ENCODE measurements at regions not wholly inside any gene's neighbourhood (a gene's known extent, or its start where the extent isn't known, plus 50 kb on each side); places are given as distances from the start of the nearest gene placed in this dataset.
"Not testable (repeated sequence)": the region's sequence is repeated elsewhere in the genome, so short reads cannot be mapped to it uniquely, and the experiment has no call there.

- DNase-seq (ENCODE audit: low spot score), result no peak
Observed at GRCh38 chr6:71603021-71603420, 283.3 kb upstream of the RIMS1 start.

- no peak for DNase-seq (ENCODE audit: low spot score)
Observed at GRCh38 chr6:71608646-71609045, 277.7 kb upstream of the RIMS1 start.

- no peak for DNase-seq (ENCODE audit: low spot score)
Observed at GRCh38 chr6:71619836-71620235, 266.5 kb upstream of the RIMS1 start.

GRCh38 chr6:71621918-71622519 is 264.3 kb upstream of the RIMS1 start:
- no peak for DNase-seq (ENCODE audit: low spot score)

- no peak for DNase-seq (ENCODE audit: low spot score)
Observed at GRCh38 chr6:71642120-71642519, 244.2 kb upstream of the RIMS1 start.

- DNase-seq (ENCODE audit: low spot score), result no peak
Observed at GRCh38 chr6:71642793-71643192, 243.6 kb upstream of the RIMS1 start.

GRCh38 chr6:71645299-71645698 is 241.1 kb upstream of the RIMS1 start:
- no peak for DNase-seq (ENCODE audit: low spot score)

- no peak for DNase-seq (ENCODE audit: low spot score)
Observed at GRCh38 chr6:71649915-71650314, 236.4 kb upstream of the RIMS1 start.

- no peak for DNase-seq (ENCODE audit: low spot score)
Observed at GRCh38 chr6:71651636-71652035, 234.7 kb upstream of the RIMS1 start.

- DNase-seq (ENCODE audit: low spot score), result no peak
Observed at GRCh38 chr6:71656121-71656520, 230.2 kb upstream of the RIMS1 start.

- DNase-seq (ENCODE audit: low spot score), result no peak
Observed at GRCh38 chr6:71665931-71666330, 220.4 kb upstream of the RIMS1 start.

- DNase-seq (ENCODE audit: low spot score), result no peak
Observed at GRCh38 chr6:71672876-71673275, 213.5 kb upstream of the RIMS1 start.

GRCh38 chr6:71675386-71675785 is 211.0 kb upstream of the RIMS1 start:
- peak; percentile 7 for DNase-seq (ENCODE audit: low spot score)

GRCh38 chr6:71676298-71676697 is 210.1 kb upstream of the RIMS1 start:
- no peak for DNase-seq (ENCODE audit: low spot score)

- DNase-seq (ENCODE audit: low spot score), result no peak
Observed at GRCh38 chr6:71678091-71678490, 208.3 kb upstream of the RIMS1 start.

GRCh38 chr6:71681234-71681867 is 205.0 kb upstream of the RIMS1 start:
- no peak for DNase-seq (ENCODE audit: low spot score)

GRCh38 chr6:71686021-71686677 is 200.2 kb upstream of the RIMS1 start:
- DNase-seq (ENCODE audit: low spot score), result not testable (repeated sequence)

GRCh38 chr6:71698702-71699101 is 187.6 kb upstream of the RIMS1 start:
- DNase-seq (ENCODE audit: low spot score), result no peak

GRCh38 chr6:71706523-71706922 is 179.8 kb upstream of the RIMS1 start:
- no peak for DNase-seq (ENCODE audit: low spot score)

GRCh38 chr6:71707059-71707458 is 179.3 kb upstream of the RIMS1 start:
- DNase-seq (ENCODE audit: low spot score), result no peak

- DNase-seq (ENCODE audit: low spot score), result no peak
Observed at GRCh38 chr6:71720705-71721104, 165.6 kb upstream of the RIMS1 start.

- DNase-seq (ENCODE audit: low spot score), result no peak
Observed at GRCh38 chr6:71721642-71722041, 164.7 kb upstream of the RIMS1 start.

- DNase-seq (ENCODE audit: low spot score), result no peak
Observed at GRCh38 chr6:71722736-71723135, 163.6 kb upstream of the RIMS1 start.

All from iPS-NIHi11 (cell line).